ENCODE measurements at regions not wholly inside any gene's neighbourhood (a gene's known extent, or its start where the extent isn't known, plus 50 kb on each side); places are given as distances from the start of the nearest gene placed in this dataset.
"Not testable (repeated sequence)": the region's sequence is repeated elsewhere in the genome, so short reads cannot be mapped to it uniquely, and the experiment has no call there.

GRCh38 chr1:209171151-209171550 is 412.4 kb upstream of the CAMK1G start:
- TF ChIP-seq, protein P1, sequence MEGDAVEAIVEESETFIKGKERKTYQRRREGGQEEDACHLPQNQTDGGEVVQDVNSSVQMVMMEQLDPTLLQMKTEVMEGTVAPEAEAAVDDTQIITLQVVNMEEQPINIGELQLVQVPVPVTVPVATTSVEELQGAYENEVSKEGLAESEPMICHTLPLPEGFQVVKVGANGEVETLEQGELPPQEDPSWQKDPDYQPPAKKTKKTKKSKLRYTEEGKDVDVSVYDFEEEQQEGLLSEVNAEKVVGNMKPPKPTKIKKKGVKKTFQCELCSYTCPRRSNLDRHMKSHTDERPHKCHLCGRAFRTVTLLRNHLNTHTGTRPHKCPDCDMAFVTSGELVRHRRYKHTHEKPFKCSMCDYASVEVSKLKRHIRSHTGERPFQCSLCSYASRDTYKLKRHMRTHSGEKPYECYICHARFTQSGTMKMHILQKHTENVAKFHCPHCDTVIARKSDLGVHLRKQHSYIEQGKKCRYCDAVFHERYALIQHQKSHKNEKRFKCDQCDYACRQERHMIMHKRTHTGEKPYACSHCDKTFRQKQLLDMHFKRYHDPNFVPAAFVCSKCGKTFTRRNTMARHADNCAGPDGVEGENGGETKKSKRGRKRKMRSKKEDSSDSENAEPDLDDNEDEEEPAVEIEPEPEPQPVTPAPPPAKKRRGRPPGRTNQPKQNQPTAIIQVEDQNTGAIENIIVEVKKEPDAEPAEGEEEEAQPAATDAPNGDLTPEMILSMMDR (IDR thresholded peaks at IDR 0.05), result no peak
- no peak for TF ChIP-seq ZFX (IDR thresholded peaks at IDR 0.05; ENCODE audit: borderline replicate concordance)
- no peak overlapping the region for H3K27ac ChIP-seq

- no peak overlapping the region for H3K27ac ChIP-seq
- TF ChIP-seq, protein P1 (IDR thresholded peaks at IDR 0.05), result no peak
- TF ChIP-seq ZFX (IDR thresholded peaks at IDR 0.05; ENCODE audit: borderline replicate concordance), result no peak
Measured at GRCh38 chr1:209172286-209172685, 411.2 kb upstream of the CAMK1G start.

GRCh38 chr1:209172792-209173542 is 410.5 kb upstream of the CAMK1G start:
- H3K27ac ChIP-seq, result not testable (repeated sequence)

- H3K27ac ChIP-seq, result not testable (repeated sequence)
Measured at GRCh38 chr1:209173796-209174195, 409.7 kb upstream of the CAMK1G start.

DNA sequence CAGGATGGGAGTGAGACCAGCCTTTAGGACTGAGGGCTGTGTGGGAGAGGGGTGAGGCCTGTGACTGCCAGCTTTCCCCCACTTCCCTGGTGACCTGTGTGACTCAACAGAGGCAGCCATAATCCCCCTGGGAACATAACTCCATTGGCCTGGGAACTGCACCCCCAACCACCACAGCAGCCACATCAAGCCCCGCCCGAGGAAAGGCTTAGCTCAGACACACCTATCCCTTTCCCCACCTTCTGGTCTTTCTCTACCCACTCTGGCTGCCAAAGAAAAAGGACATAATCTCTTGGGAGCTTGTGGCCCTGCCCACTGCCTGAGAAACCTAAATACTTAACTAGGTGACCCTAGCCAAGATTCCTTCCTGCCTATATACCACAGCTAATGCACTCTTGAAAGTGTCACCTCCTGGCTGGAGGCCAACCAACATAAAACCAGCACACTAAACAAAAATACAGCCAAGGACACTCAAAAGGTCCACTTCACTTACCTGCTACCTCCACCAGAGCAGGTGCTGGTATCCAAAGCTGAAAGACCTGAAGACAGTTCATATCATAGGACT is 406.6 kb upstream of the CAMK1G start:
- no peak overlapping the region for H3K27ac ChIP-seq
- TF ChIP-seq, protein P1 (IDR thresholded peaks at IDR 0.05), result no peak
- no peak for TF ChIP-seq ZFX (IDR thresholded peaks at IDR 0.05; ENCODE audit: borderline replicate concordance)

DNA sequence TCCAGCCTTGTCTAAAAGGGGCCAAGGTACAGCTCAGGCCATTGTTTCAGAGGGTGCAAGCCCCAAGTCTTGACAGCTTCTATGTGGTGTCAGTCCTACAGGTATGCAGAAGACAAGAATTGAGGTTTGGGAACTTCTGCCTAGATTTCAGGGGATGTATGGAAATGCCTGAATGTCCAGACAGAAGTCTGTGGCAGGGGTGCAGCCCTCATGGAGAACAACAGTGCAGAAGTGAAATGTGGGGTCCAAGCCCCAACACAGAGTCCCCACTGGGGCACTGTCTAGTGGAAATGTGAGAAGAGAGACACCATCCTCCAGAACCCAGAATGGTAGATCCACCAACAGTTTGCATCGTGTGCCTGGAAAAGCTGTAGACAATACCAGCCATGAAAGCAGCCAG is 400.3 kb upstream of the CAMK1G start:
- H3K27ac ChIP-seq, result no peak overlapping the region
- TF ChIP-seq ZFX (IDR thresholded peaks at IDR 0.05; ENCODE audit: borderline replicate concordance), result no peak
- TF ChIP-seq, protein P1 (IDR thresholded peaks at IDR 0.05), result no peak

DNA sequence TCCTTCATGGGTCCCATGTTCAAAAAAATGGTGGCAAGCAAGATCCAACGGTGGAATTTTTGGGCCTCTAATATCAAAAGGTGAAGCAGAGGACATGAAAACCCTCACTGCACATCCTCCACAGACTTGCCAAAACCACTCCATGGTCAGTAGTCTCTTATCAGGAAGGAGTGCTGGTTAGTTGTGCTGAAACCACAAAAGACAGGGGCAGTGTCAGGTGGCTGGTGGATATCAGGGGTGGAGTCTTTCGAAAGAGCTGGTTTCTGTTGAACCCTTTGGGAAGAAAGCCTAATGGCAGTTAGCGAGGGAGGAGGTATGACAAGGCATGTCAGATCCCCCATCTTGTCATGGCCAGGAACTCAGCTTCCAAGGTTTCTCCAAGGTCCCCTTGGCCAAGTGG is 395.9 kb upstream of the CAMK1G start:
- TF ChIP-seq, protein P1 (IDR thresholded peaks at IDR 0.05), result no peak
- TF ChIP-seq ZFX (IDR thresholded peaks at IDR 0.05; ENCODE audit: borderline replicate concordance), result no peak
- H3K27ac ChIP-seq, result no peak overlapping the region

DNA sequence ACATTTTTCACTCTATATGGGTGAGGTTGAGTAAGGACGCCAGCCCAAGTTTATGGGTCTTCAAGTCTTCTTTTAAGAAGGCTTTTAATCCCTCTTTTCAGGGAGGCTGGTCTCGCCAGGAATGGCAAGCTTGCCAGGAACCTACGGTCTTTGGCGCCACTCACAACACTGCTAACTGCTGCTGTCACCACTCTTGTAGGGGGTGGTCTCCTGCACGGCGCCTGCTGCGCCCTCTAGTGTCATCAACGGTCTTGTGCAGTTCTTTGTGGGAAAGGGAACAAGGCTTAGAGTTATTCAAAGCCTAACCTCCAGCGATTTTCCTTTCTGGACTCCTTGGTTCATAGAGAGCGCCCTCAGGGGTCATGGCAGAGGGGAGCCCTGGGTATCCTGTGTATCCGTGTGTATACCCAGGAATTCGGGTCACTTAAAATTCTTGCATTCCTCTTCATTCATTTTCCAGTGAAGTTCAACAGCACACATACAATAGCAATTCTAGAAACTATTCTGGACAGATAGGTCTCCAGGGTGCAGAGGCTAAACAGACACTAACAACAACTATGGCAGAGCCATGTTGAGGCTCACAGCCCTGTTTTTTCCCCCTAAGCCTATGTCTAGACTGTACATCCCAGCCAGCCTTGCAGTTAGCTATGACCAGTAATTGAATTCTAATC is 392.8 kb upstream of the CAMK1G start:
- TF ChIP-seq, protein P1 (IDR thresholded peaks at IDR 0.05), result peak; percentile 94
- no peak for TF ChIP-seq ZFX (IDR thresholded peaks at IDR 0.05; ENCODE audit: borderline replicate concordance)
- H3K27ac ChIP-seq, result no peak overlapping the region
